K562 (cell line): ENCODE measurements at regions not wholly inside any gene's neighbourhood (a gene's known extent, or its start where the extent isn't known, plus 50 kb on each side); places are given as distances from the start of the nearest gene placed in this dataset.

Experiments used
- ATAC-seq: fragments of 200-7000 bp; cut with Tn5 transposase; 3 replicates; pipeline ENCODE4 v1.9.1; 2020; ENCODE audit warnings: moderate library complexity
- BruUV-seq: library from RNA; stranded (reverse); fragments of 400-500 nt; replicated peaks from 2 replicates; lab custom pipeline; 2021; lab: Mats Ljungman, UMichigan
- CTCF ChIA-PET: fragments of 300-600 bp; formaldehyde crosslinking; extraction: SDS; loops from one replicate; lab custom pipeline; 2021; ENCODE audit warnings: low intra/inter-chr PET ratio; lab: Yijun Ruan, JAX
- POLR2A ChIA-PET: fragments of 300-600, 350-650 bp; sonication (Branson Sonifier 250); formaldehyde crosslinking; extraction: SDS; loops from one replicate; lab custom pipeline; 2021; ENCODE audit warnings: antibody characterized with exemption, inconsistent platforms; lab: Yijun Ruan, JAX
- DNase-seq, 4 experiments: peaks; one replicate each; pipeline versions ENCODE4 v3.0.0 to v3.0.0-alpha.2; 2011 to 2018; ENCODE audit warnings: low spot score in 3 of 4, mixed read lengths in 3 of 4; ENCODE audit errors: extremely low read depth in 1 of 4
- FAIRE-seq: peaks from 2 replicates; lab custom pipeline; 2011; peaks lifted over from hg19 to GRCh38; lab: Jason Lieb, UNC
- H2AFZ ChIP-seq: 2 replicates; pipeline ENCODE4 v1.6.0; 2011; ENCODE audit warnings: low read depth, low read length, control low read depth, inconsistent platforms
- H3K27ac ChIP-seq: fragments of 200-600 bp; 3 replicates; pipeline ENCODE4 v1.8.0; 2011; ENCODE audit warnings: low read depth, mild to moderate bottlenecking, control low read depth, inconsistent platforms, low read length, moderate library complexity, mixed read lengths; ENCODE audit errors: extremely low read depth
- H3K27me3 ChIP-seq, 2 experiments: fragments of 300-600 bp in 1 of 2; 2 replicates in 1 of 2; 3 replicates in 1 of 2; pipeline versions ENCODE4 v1.6.0 to v1.8.0; 2011; ENCODE audit warnings: inconsistent platforms in 2 of 2, low read length in 2 of 2, mild to moderate bottlenecking in 1 of 2, mixed read lengths in 1 of 2, moderate library complexity in 1 of 2; ENCODE audit not compliant: control insufficient read depth in 2 of 2, insufficient read depth in 2 of 2
- H3K36me3 ChIP-seq: fragments of 300-600 bp; 3 replicates; pipeline ENCODE4 v1.8.0; 2011; ENCODE audit warnings: mild to moderate bottlenecking, low read length, inconsistent platforms; ENCODE audit not compliant: control insufficient read depth, insufficient read depth
- H3K4me1 ChIP-seq, 2 experiments: fragments of 200-600 bp in 1 of 2; replicated peaks in 1 of 2; 2 replicates in 1 of 2; 3 replicates in 1 of 2; pipeline versions ENCODE4 v1.5.1 to v1.8.0; 2011; ENCODE audit warnings: inconsistent platforms in 2 of 2, low read length in 2 of 2, mild to moderate bottlenecking in 1 of 2, mixed read lengths in 1 of 2, moderate library complexity in 1 of 2; ENCODE audit not compliant: control insufficient read depth in 2 of 2, insufficient read depth in 2 of 2
- H3K4me2 ChIP-seq: 2 replicates; pipeline ENCODE4 v1.6.1; 2011; ENCODE audit warnings: low read length, control low read depth, inconsistent platforms, mixed read lengths; ENCODE audit not compliant: insufficient read depth
- H3K4me3 ChIP-seq: fragments of 200-600 bp; sonication (generic), shearing (Covaris generic); 2 replicates; pipeline ENCODE4 v1.5.1; 2016; ENCODE audit warnings: control low read depth, inconsistent platforms
- H3K79me2 ChIP-seq: fragments of 200-600 bp; 3 replicates; pipeline ENCODE4 v1.8.0; 2011; ENCODE audit warnings: low read length, inconsistent platforms; ENCODE audit not compliant: control insufficient read depth, insufficient read depth
- H3K9ac ChIP-seq, 2 experiments: 2 replicates each; pipeline versions ENCODE4 v1.6.0 to v1.6.1; 2011; ENCODE audit warnings: low read depth in 2 of 2, low read length in 2 of 2, control low read depth in 1 of 2, inconsistent platforms in 1 of 2, mild to moderate bottlenecking in 1 of 2, mixed read lengths in 1 of 2; ENCODE audit not compliant: insufficient read depth in 1 of 2
- H3K9me1 ChIP-seq: one replicate; pipeline ENCODE4 v1.6.0; 2011; ENCODE audit warnings: inconsistent platforms, mild to moderate bottlenecking, low read length, moderate library complexity; ENCODE audit not compliant: control insufficient read depth, insufficient read depth
- H3K9me3 ChIP-seq: replicated peaks from 2 replicates; pipeline ENCODE4 v1.5.1; 2011; ENCODE audit warnings: low read depth, low read length, inconsistent platforms; ENCODE audit not compliant: control insufficient read depth, insufficient read depth
- H4K20me1 ChIP-seq: replicated peaks from 2 replicates; pipeline ENCODE4 v1.6.1; 2011; ENCODE audit warnings: low read length, inconsistent platforms, mixed read lengths; ENCODE audit not compliant: control insufficient read depth, insufficient read depth
- CLOCK ChIP-seq: fragments of 250-450 bp; sonication (Bioruptor Pico); IDR thresholded peaks from 2 replicates; pipeline ENCODE4 v1.4.0; 2020; ENCODE audit warnings: mild to moderate bottlenecking, moderate library complexity, borderline replicate concordance
- EWSR1 ChIP-seq: fragments of 450-650 bp; IDR thresholded peaks from 2 replicates; pipeline ENCODE4 v1.6.1; 2018; ENCODE audit warnings: borderline replicate concordance, mild to moderate bottlenecking, low read depth, moderate library complexity; ENCODE audit not compliant: partially characterized antibody
- FUS ChIP-seq: fragments of 200-400 bp; formaldehyde crosslinking; optimal IDR thresholded peaks from 2 replicates; pipeline ENCODE3; 2017; ENCODE audit warnings: low read depth, low read length
- GTF2F1 ChIP-seq: IDR thresholded peaks from 2 replicates; pipeline ENCODE4 v1.6.1; 2011; ENCODE audit warnings: low read depth, low read length, improper control_type of control experiment
- JUNB ChIP-seq: fragments of 450-650 bp; formaldehyde crosslinking; conservative IDR thresholded peaks from 2 replicates; pipeline ENCODE4 v1.4.0; 2020; ENCODE audit warnings: mild to moderate bottlenecking
- NFRKB ChIP-seq: fragments of 450-650 bp; IDR thresholded peaks from 2 replicates; pipeline ENCODE4 v1.6.1; 2016; ENCODE audit warnings: low read depth
- PYGO2 ChIP-seq: fragments of 450-650 bp; IDR thresholded peaks from 2 replicates; pipeline ENCODE4 v1.6.1; 2016; ENCODE audit warnings: mild to moderate bottlenecking, missing genetic modification characterization, moderate library complexity, missing compliant biosample characterization
- STAT5A ChIP-seq: IDR thresholded peaks from 2 replicates; pipeline ENCODE4 v1.6.1; 2012; ENCODE audit warnings: low read length, inconsistent platforms, borderline replicate concordance
- TCF7L2 ChIP-seq: fragments of 150-350 bp; IDR thresholded peaks from 2 replicates; pipeline ENCODE4 v1.6.1; 2016; ENCODE audit warnings: low read depth, mild to moderate bottlenecking, low read length, moderate library complexity
- THAP12 ChIP-seq: fragments of 250-450 bp; sonication (Bioruptor Pico); IDR thresholded peaks from 2 replicates; pipeline ENCODE4 v1.9.0; 2021; ENCODE audit warnings: mild to moderate bottlenecking, inconsistent platforms
- TOE1 ChIP-seq, 2 experiments: fragments of 450-650 bp in 1 of 2; sonication (generic) in 1 of 2; formaldehyde crosslinking in 1 of 2; IDR thresholded peaks; 2 replicates each; pipeline versions ENCODE4 v1.7.1 to v1.8.0; 2016 to 2022; ENCODE audit warnings: borderline replicate concordance in 2 of 2, mild to moderate bottlenecking in 2 of 2, antibody characterized with exemption in 1 of 2, inconsistent platforms in 1 of 2, low read depth in 1 of 2, missing genetic modification reagents in 1 of 2, moderate library complexity in 1 of 2
- WGBS: fragments of 100-300 bp; shearing (Covaris generic); methylation state at CpG from one replicate; pipeline ENCODE4 v1.1.6; 2016; ENCODE audit warnings: low coverage, mixed read lengths; ENCODE audit not compliant: insufficient coverage; ENCODE audit errors: missing lambda C conversion rate; 5-methylcytosine and 5-hydroxymethylcytosine counted together
- in situ Hi-C: fragments of 300-500 bp; cut with MboI; formaldehyde crosslinking; loops from 4 replicates; pipeline ENCODE4 v1.15.0; 2018; ENCODE audit warnings: inconsistent platforms, mixed read lengths
- intact Hi-C: fragments of 100-400 bp; cut with micrococcal nuclease; formaldehyde crosslinking; loops from 2 replicates; pipeline ENCODE4 v1.14.2; 2022

GRCh38 chr22:47798229-47798628 lies 1035.8 kb downstream of the TBC1D22A start:
- no peak for FAIRE-seq

More at GRCh38 chr22:47798229-47798628, 1035.8 kb downstream of the TBC1D22A start:
- intact Hi-C loops: no loop called here
- H3K4me1 ChIP-seq: no peaks in the 10 kb centered on the region
- no peak overlapping the region for H3K9ac ChIP-seq
- H3K4me2 ChIP-seq: no peak overlapping the region
- H3K9me3 ChIP-seq: no peaks in the 10 kb centered on the region
- in situ Hi-C loops: no loop called here
- ATAC-seq (no peak), DNase-seq (no peak)
- H3K36me3 ChIP-seq: 0 out of 3 replicates have a peak, but pooled peaks cover 4% of the 10 kb centered on the region
- H3K27me3 ChIP-seq: no peaks in the 10 kb centered on the region
- H3K9me1 ChIP-seq: no peaks in the 10 kb centered on the region
- H3K4me3 ChIP-seq: no peak overlapping the region
- BruUV-seq: no TSS peak
- no peaks in the 10 kb centered on the region for H4K20me1 ChIP-seq
- no peak overlapping the region for H3K27ac ChIP-seq
- ChIA-PET CTCF (no interaction called here), POLR2A (interaction anchor here (0.7 kb wide), 1 partner anchor 11 kb away, joined by 6 read pairs; no protein-coding TSS in a partner anchor)
- H3K79me2 ChIP-seq: no peaks in the 10 kb centered on the region
- no peak overlapping the region for H2AFZ ChIP-seq
- WGBS: 75% methylated on average over 3 of the region's 4 CpGs
- TF ChIP-seq FUS (no peak), NFRKB (no peak), CLOCK (no peak), EWSR1 (no peak), GTF2F1 (no peak), PYGO2 (no peak), TOE1 (IDR thresholded peaks at IDR 0.05; ENCODE audit: borderline replicate concordance) (no peak), TOE1 (CRISPR knock-in tag; IDR thresholded peaks at IDR 0.05; ENCODE audit: borderline replicate concordance, low read depth) (no peak), JUNB (CRISPR knock-in tag) (no peak), TCF7L2 (no peak), STAT5A (no peak), THAP12 (no peak)
- TF ChIP-seq, all 486 proteins: peak for 0
